ENCODE measurements at regions not wholly inside any gene's neighbourhood (a gene's known extent, or its start where the extent isn't known, plus 50 kb on each side); places are given as distances from the start of the nearest gene placed in this dataset.
A peak's percentile ranks its signal among the peaks of the same experiment; 100 is the strongest.
"Not testable (repeated sequence)": the region's sequence is repeated elsewhere in the genome, so short reads cannot be mapped to it uniquely, and the experiment has no call there.

DNA sequence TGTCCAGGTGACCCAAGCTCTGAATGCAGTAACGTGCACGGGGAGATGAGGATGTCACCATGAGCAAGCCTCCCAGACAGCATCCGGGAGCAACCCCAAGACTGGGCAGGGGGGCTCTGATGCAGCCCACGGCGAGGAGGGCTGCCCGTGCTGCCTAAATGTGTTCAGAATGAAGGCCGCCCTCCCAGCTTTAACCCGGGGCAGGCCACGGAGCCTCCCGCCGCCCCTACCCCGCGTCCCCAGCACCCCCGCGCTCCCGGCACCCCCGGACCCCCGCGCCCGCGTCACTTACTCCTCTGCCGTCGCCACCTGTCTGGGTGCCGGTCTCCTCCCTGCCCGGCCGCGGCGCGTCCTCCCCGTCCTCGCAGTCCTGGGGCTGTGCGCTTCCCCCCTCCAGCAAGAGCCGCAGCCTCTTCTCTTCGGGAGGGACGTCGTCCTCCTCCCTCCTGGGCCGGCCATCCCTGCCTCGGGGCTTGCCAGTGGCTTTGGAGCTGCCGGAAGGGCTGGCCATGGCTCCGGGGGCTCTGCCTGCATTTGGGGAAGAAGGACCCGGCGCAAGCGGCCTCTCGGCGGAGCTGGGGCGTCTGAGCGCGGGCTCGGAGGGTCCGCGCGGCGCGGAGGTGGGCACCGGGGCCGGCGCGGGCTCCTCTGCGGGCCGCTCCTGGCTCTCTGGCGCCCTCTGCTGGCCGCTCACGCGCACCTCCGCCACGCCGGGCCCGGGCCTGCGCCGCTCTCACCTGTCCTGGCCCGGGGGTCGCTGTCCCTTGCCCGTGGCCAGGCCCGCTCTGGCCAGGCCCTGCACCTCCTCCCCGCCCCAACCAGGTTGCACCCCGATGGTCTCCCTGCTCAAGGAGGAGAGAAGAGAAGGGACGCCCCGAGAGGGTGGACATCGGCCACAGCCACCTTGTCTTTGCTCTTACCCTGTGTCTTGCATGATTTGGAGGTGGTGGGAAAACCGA is 55.9 kb upstream of the ASNS start:
- not testable (repeated sequence) for H3K23ac ChIP-seq (ENCODE audit: insufficient read length); H3K4ac ChIP-seq (replicated peaks; ENCODE audit: insufficient read length, low read depth, low read length); H3K79me1 ChIP-seq (ENCODE audit: low read depth, low read length); H3K79me2 ChIP-seq (ENCODE audit: control insufficient read depth in 1 of 2, insufficient read depth in 2 of 2, low read length in 2 of 2); H3K9me3 ChIP-seq (ENCODE audit: insufficient read depth in 2 of 2, low read depth in 1 of 2, low read length in 1 of 2); H2AK5ac ChIP-seq (ENCODE audit: low read depth, low read length); H2BK15ac ChIP-seq (ENCODE audit: low read length); H4K91ac ChIP-seq (replicated peaks; ENCODE audit: insufficient read length, low read length); H3K56ac ChIP-seq (replicated peaks; ENCODE audit: insufficient read length, low read depth, low read length); H4K20me1 ChIP-seq (replicated peaks in 1 of 2; ENCODE audit: control insufficient read depth in 1 of 2, insufficient read depth in 2 of 2, low read length in 2 of 2); H2BK12ac ChIP-seq (ENCODE audit: low read depth, low read length); H3K18ac ChIP-seq (ENCODE audit: extremely low read depth, low read length); H3K27ac ChIP-seq (ENCODE audit: low read depth, low read length); H3K4me1 ChIP-seq (replicated peaks in 1 of 4; ENCODE audit: control insufficient read depth in 3 of 4, insufficient read depth in 4 of 4, low read length in 3 of 4); H2BK120ac ChIP-seq (replicated peaks; ENCODE audit: low read depth, low read length); H3K9ac ChIP-seq (replicated peaks in 1 of 4; ENCODE audit: extremely low read depth in 1 of 4, low read depth in 3 of 4, low read length in 3 of 4); H3K23me2 ChIP-seq (ENCODE audit: low read depth, low read length); H3K36me3 ChIP-seq (ENCODE audit: control insufficient read depth in 2 of 4, insufficient read depth in 4 of 4, low read length in 3 of 4); H2BK5ac ChIP-seq (ENCODE audit: low read depth, low read length); H4K5ac ChIP-seq (ENCODE audit: insufficient read length, low read depth, low read length); H4K8ac ChIP-seq (ENCODE audit: extremely low read depth, insufficient read depth, low read length); H3K27me3 ChIP-seq (replicated peaks in 1 of 4; ENCODE audit: control insufficient read depth in 3 of 4, extremely low read depth in 1 of 4, insufficient read depth in 3 of 4, low read length in 3 of 4); FAIRE-seq; H2BK20ac ChIP-seq (ENCODE audit: low read length); H3K14ac ChIP-seq (ENCODE audit: insufficient read length); H2AFZ ChIP-seq (ENCODE audit: low read length)
- Histone ChIP-seq H3K4me3 (ENCODE audit: extremely low read depth in 1 of 4, insufficient read depth in 2 of 4, low read depth in 3 of 4, low read length in 4 of 4) (peak overlapping the region; percentile 36 to 62 (median 44); a peak in 7 of 8 replicates), H3K4me2 (ENCODE audit: insufficient read depth in 1 of 2, low read depth in 2 of 2, low read length in 2 of 2) (peak overlapping the region; percentile 62 to 64)
- peak in 1 of 2 experiments; percentile 96 for DNase-seq (ENCODE audit: low read depth in 1 of 2, low spot score in 2 of 2)
- TF ChIP-seq YY1 (IDR thresholded peaks at IDR 0.05; ENCODE audit: low read depth, low read length), result peak; percentile 42; the same call in 1 of the 2 replicates
- TF ChIP-seq, protein P1, sequence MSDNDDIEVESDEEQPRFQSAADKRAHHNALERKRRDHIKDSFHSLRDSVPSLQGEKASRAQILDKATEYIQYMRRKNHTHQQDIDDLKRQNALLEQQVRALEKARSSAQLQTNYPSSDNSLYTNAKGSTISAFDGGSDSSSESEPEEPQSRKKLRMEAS (IDR thresholded peaks at IDR 0.05), result peak; percentile 25; the same call in 1 of the 2 replicates
- TF ChIP-seq TBP (IDR thresholded peaks at IDR 0.05; ENCODE audit: low read depth, low read length), result peak; percentile 14; the same call in 1 of the 2 replicates
- TF ChIP-seq RAD21 (IDR thresholded peaks at IDR 0.05 in 1 of 2, conservative IDR thresholded peaks at IDR 0.05 in 1 of 2; ENCODE audit: low read depth in 2 of 2, low read length in 2 of 2), result peak; percentile 45 to 70
- TF ChIP-seq, protein P2, sequence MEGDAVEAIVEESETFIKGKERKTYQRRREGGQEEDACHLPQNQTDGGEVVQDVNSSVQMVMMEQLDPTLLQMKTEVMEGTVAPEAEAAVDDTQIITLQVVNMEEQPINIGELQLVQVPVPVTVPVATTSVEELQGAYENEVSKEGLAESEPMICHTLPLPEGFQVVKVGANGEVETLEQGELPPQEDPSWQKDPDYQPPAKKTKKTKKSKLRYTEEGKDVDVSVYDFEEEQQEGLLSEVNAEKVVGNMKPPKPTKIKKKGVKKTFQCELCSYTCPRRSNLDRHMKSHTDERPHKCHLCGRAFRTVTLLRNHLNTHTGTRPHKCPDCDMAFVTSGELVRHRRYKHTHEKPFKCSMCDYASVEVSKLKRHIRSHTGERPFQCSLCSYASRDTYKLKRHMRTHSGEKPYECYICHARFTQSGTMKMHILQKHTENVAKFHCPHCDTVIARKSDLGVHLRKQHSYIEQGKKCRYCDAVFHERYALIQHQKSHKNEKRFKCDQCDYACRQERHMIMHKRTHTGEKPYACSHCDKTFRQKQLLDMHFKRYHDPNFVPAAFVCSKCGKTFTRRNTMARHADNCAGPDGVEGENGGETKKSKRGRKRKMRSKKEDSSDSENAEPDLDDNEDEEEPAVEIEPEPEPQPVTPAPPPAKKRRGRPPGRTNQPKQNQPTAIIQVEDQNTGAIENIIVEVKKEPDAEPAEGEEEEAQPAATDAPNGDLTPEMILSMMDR (IDR thresholded peaks at IDR 0.05; ENCODE audit: control extremely low read depth in 1 of 3, insufficient read depth in 1 of 3, low read depth in 1 of 3, low read length in 3 of 3), result peak; percentile 53 to 86 (median 78)
- TF ChIP-seq CREB1 (IDR thresholded peaks at IDR 0.05), result peak; percentile 40; the same call in 1 of the 2 replicates
- TF ChIP-seq TAF1 (IDR thresholded peaks at IDR 0.05; ENCODE audit: low read depth, low read length), result 0 out of 2 replicates have a peak, but pooled peaks have one; percentile 23
- CTCF ChIA-PET (ENCODE audit: partially characterized antibody), result interaction anchor here (0.6 to 1.1 kb wide), 2 partner anchors 32 to 37 kb away, joined by 3 read pairs; no protein-coding TSS in a partner anchor
- POLR2A ChIA-PET (ENCODE audit: partially characterized antibody), result interaction anchor here (1.2 to 1.7 kb wide), 3 partner anchors 56 to 63 kb away, joined by 3 to 11 read pairs (median 6); partner anchors contain the start of gene ASNS
- WGBS, 2 experiments (ENCODE audit: extremely low coverage in 1 of 2, insufficient coverage in 1 of 2, insufficient read length in 1 of 2, insufficient replicate concordance in 2 of 2, low coverage in 1 of 2, low lambda C conversion rate in 2 of 2, missing lambda C conversion rate in 1 of 2), result 4% methylated on average over 61 of the region's 80 CpGs; no CpG with 5 or more reads in 1 of the 2 experiments
